ENCODE measurements at regions not wholly inside any gene's neighbourhood (a gene's known extent, or its start where the extent isn't known, plus 50 kb on each side); places are given as distances from the start of the nearest gene placed in this dataset.

GRCh38 chr1:41995441-41996130, 76.9 kb upstream of the HIVEP3 start:
- H3K4me1 ChIP-seq (ENCODE audit: insufficient read depth, insufficient read length), result no peaks in the 10 kb centered on the region
- no peaks in the 10 kb centered on the region for H3K36me3 ChIP-seq (ENCODE audit: insufficient read depth, insufficient read length, low read length)
- H3K9ac ChIP-seq (ENCODE audit: insufficient read length, low read depth), result no peak overlapping the region
- H3K27me3 ChIP-seq (ENCODE audit: insufficient read depth, insufficient read length), result no peaks in the 10 kb centered on the region
- no peaks in the 10 kb centered on the region for H3K9me3 ChIP-seq (ENCODE audit: insufficient read depth, low read length)
- no peak for DNase-seq (ENCODE audit: low read depth, low spot score)
- no peak overlapping the region for H3K4me3 ChIP-seq (ENCODE audit: insufficient read length, low read depth)
- TF ChIP-seq SUZ12 (IDR thresholded peaks at IDR 0.05; ENCODE audit: extremely low read depth, insufficient read depth, insufficient read length), result no peak
- no peak for TF ChIP-seq ZNF274 (IDR thresholded peaks at IDR 0.05; ENCODE audit: low read depth, low read length)
- TF ChIP-seq YY1 (IDR thresholded peaks at IDR 0.05; ENCODE audit: insufficient read depth, insufficient read length), result no peak

- no peaks in the 10 kb centered on the region for H3K9me3 ChIP-seq (ENCODE audit: insufficient read depth, low read length)
- no peak overlapping the region for H3K4me3 ChIP-seq (ENCODE audit: insufficient read length, low read depth)
- TF ChIP-seq YY1 (IDR thresholded peaks at IDR 0.05; ENCODE audit: insufficient read depth, insufficient read length) (no peak), SUZ12 (IDR thresholded peaks at IDR 0.05; ENCODE audit: extremely low read depth, insufficient read depth, insufficient read length) (no peak), ZNF274 (IDR thresholded peaks at IDR 0.05; ENCODE audit: low read depth, low read length) (no peak)
- H3K36me3 ChIP-seq (ENCODE audit: insufficient read depth, insufficient read length, low read length), result no peaks in the 10 kb centered on the region
- no peaks in the 10 kb centered on the region for H3K4me1 ChIP-seq (ENCODE audit: insufficient read depth, insufficient read length)
- no peak overlapping the region for H3K9ac ChIP-seq (ENCODE audit: insufficient read length, low read depth)
- H3K27me3 ChIP-seq (ENCODE audit: insufficient read depth, insufficient read length), result no peaks in the 10 kb centered on the region
- no peak for DNase-seq (ENCODE audit: low read depth, low spot score)
Measured at GRCh38 chr1:41994195-41994894, 75.6 kb upstream of the HIVEP3 start.

- no peaks in the 10 kb centered on the region for H3K9me3 ChIP-seq (ENCODE audit: insufficient read depth, low read length)
- H3K4me1 ChIP-seq (ENCODE audit: insufficient read depth, insufficient read length), result peaks cover 4% of the 10 kb centered on the region
- TF ChIP-seq ZNF274 (IDR thresholded peaks at IDR 0.05; ENCODE audit: low read depth, low read length) (no peak), YY1 (IDR thresholded peaks at IDR 0.05; ENCODE audit: insufficient read depth, insufficient read length) (no peak)
- H3K4me3 ChIP-seq (ENCODE audit: insufficient read length, low read depth), result no peak overlapping the region
- DNase-seq (ENCODE audit: low read depth, low spot score), result no peak
- H3K27me3 ChIP-seq (ENCODE audit: insufficient read depth, insufficient read length), result no peaks in the 10 kb centered on the region
- H3K9ac ChIP-seq (ENCODE audit: insufficient read length, low read depth), result no peak overlapping the region
- H3K36me3 ChIP-seq (ENCODE audit: insufficient read depth, insufficient read length, low read length), result no peaks in the 10 kb centered on the region
Measured at GRCh38 chr1:41983451-41983850, 64.7 kb upstream of the HIVEP3 start.

GRCh38 chr1:41981796-41982195, 63.1 kb upstream of the HIVEP3 start:
- no peaks in the 10 kb centered on the region for H3K36me3 ChIP-seq (ENCODE audit: insufficient read depth, insufficient read length, low read length)
- H3K9ac ChIP-seq (ENCODE audit: insufficient read length, low read depth), result no peak overlapping the region
- no peak for DNase-seq (ENCODE audit: low read depth, low spot score)
- no peaks in the 10 kb centered on the region for H3K9me3 ChIP-seq (ENCODE audit: insufficient read depth, low read length)
- H3K4me3 ChIP-seq (ENCODE audit: insufficient read length, low read depth), result no peak overlapping the region
- H3K4me1 ChIP-seq (ENCODE audit: insufficient read depth, insufficient read length), result peaks cover 4% of the 10 kb centered on the region
- no peaks in the 10 kb centered on the region for H3K27me3 ChIP-seq (ENCODE audit: insufficient read depth, insufficient read length)
- TF ChIP-seq ZNF274 (IDR thresholded peaks at IDR 0.05; ENCODE audit: low read depth, low read length) (no peak), YY1 (IDR thresholded peaks at IDR 0.05; ENCODE audit: insufficient read depth, insufficient read length) (no peak), SUZ12 (IDR thresholded peaks at IDR 0.05; ENCODE audit: extremely low read depth, insufficient read depth, insufficient read length) (no peak)

- TF ChIP-seq SUZ12 (IDR thresholded peaks at IDR 0.05; ENCODE audit: extremely low read depth, insufficient read depth, insufficient read length) (no peak), YY1 (IDR thresholded peaks at IDR 0.05; ENCODE audit: insufficient read depth, insufficient read length) (no peak), ZNF274 (IDR thresholded peaks at IDR 0.05; ENCODE audit: low read depth, low read length) (no peak)
- Histone ChIP-seq H3K27me3 (ENCODE audit: insufficient read depth, insufficient read length) (no peaks in the 10 kb centered on the region), H3K9me3 (ENCODE audit: insufficient read depth, low read length) (no peaks in the 10 kb centered on the region), H3K9ac (ENCODE audit: insufficient read length, low read depth) (no peak overlapping the region), H3K4me3 (ENCODE audit: insufficient read length, low read depth) (no peak overlapping the region), H3K36me3 (ENCODE audit: insufficient read depth, insufficient read length, low read length) (no peaks in the 10 kb centered on the region), H3K4me1 (ENCODE audit: insufficient read depth, insufficient read length) (peaks cover 4% of the 10 kb centered on the region)
- DNase-seq (ENCODE audit: low read depth, low spot score), result no peak
Measured at GRCh38 chr1:41980827-41981653, 62.3 kb upstream of the HIVEP3 start.

GRCh38 chr1:41978986-41979385, 60.3 kb upstream of the HIVEP3 start:
- H3K9ac ChIP-seq (ENCODE audit: insufficient read length, low read depth), result no peak overlapping the region

GRCh38 chr1:41977326-41977725, 58.6 kb upstream of the HIVEP3 start:
- no peak for DNase-seq (ENCODE audit: low read depth, low spot score)
- Histone ChIP-seq H3K4me1 (ENCODE audit: insufficient read depth, insufficient read length) (peaks cover 4% of the 10 kb centered on the region), H3K9ac (ENCODE audit: insufficient read length, low read depth) (no peak overlapping the region)

More at GRCh38 chr1:41978986-41979385, 60.3 kb upstream of the HIVEP3 start:
- no peaks in the 10 kb centered on the region for H3K36me3 ChIP-seq (ENCODE audit: insufficient read depth, insufficient read length, low read length)
- peaks cover 4% of the 10 kb centered on the region for H3K4me1 ChIP-seq (ENCODE audit: insufficient read depth, insufficient read length)
- TF ChIP-seq YY1 (IDR thresholded peaks at IDR 0.05; ENCODE audit: insufficient read depth, insufficient read length) (no peak), SUZ12 (IDR thresholded peaks at IDR 0.05; ENCODE audit: extremely low read depth, insufficient read depth, insufficient read length) (no peak)
- no peaks in the 10 kb centered on the region for H3K27me3 ChIP-seq (ENCODE audit: insufficient read depth, insufficient read length)
- no peak overlapping the region for H3K4me3 ChIP-seq (ENCODE audit: insufficient read length, low read depth)
- H3K9me3 ChIP-seq (ENCODE audit: insufficient read depth, low read length), result no peaks in the 10 kb centered on the region
- no peak for DNase-seq (ENCODE audit: low read depth, low spot score)

More at GRCh38 chr1:41977326-41977725, 58.6 kb upstream of the HIVEP3 start:
- no peak for TF ChIP-seq SUZ12 (IDR thresholded peaks at IDR 0.05; ENCODE audit: extremely low read depth, insufficient read depth, insufficient read length)
- no peak for TF ChIP-seq YY1 (IDR thresholded peaks at IDR 0.05; ENCODE audit: insufficient read depth, insufficient read length)
- no peak for TF ChIP-seq ZNF274 (IDR thresholded peaks at IDR 0.05; ENCODE audit: low read depth, low read length)
- no peak overlapping the region for H3K4me3 ChIP-seq (ENCODE audit: insufficient read length, low read depth)
- H3K36me3 ChIP-seq (ENCODE audit: insufficient read depth, insufficient read length, low read length), result no peaks in the 10 kb centered on the region
- H3K9me3 ChIP-seq (ENCODE audit: insufficient read depth, low read length), result no peaks in the 10 kb centered on the region
- no peaks in the 10 kb centered on the region for H3K27me3 ChIP-seq (ENCODE audit: insufficient read depth, insufficient read length)

All from NT2/D1 (cell line).